ENCODE measurements at regions not wholly inside any gene's neighbourhood (a gene's known extent, or its start where the extent isn't known, plus 50 kb on each side); places are given as distances from the start of the nearest gene placed in this dataset.

GRCh38 chr10:114874827-114875411 is 53.3 kb downstream of the FHIP2A start:
- TF ChIP-seq EZH2phosphoT487 (IDR thresholded peaks at IDR 0.05; ENCODE audit: borderline replicate concordance, low read depth, low read length) = no peak
- no peak for TF ChIP-seq CTCF (conservative IDR thresholded peaks at IDR 0.05; ENCODE audit: low read length)
